HPDE6-E6E7 (cell line): ENCODE measurements at regions not wholly inside any gene's neighbourhood (a gene's known extent, or its start where the extent isn't known, plus 50 kb on each side); places are given as distances from the start of the nearest gene placed in this dataset.

Source experiments
- DNase-seq: peaks from one replicate; pipeline ENCODE4 v3.0.0; 2011; ENCODE audit warnings: missing footprints; ENCODE audit errors: extremely low spot score

GRCh38 chr3:176562331-176562730, 635.0 kb downstream of the TBL1XR1 start:
- no peak for DNase-seq

GRCh38 chr3:176561826-176562225, 635.5 kb downstream of the TBL1XR1 start:
- DNase-seq: no peak

GRCh38 chr3:176554791-176555654, 642.3 kb downstream of the TBL1XR1 start:
- no peak for DNase-seq

- no peak for DNase-seq
Observed at GRCh38 chr3:176554264-176554663, 643.0 kb downstream of the TBL1XR1 start.

- no peak for DNase-seq
Observed at GRCh38 chr3:176526942-176527341, 670.3 kb downstream of the TBL1XR1 start.

GRCh38 chr3:176526225-176526624, 671.1 kb downstream of the TBL1XR1 start:
- no peak for DNase-seq

GRCh38 chr3:176523114-176523513, 674.2 kb downstream of the TBL1XR1 start:
- no peak for DNase-seq

- no peak for DNase-seq
Observed at GRCh38 chr3:176522436-176522835, 674.8 kb downstream of the TBL1XR1 start.

GRCh38 chr3:176521531-176522175, 675.6 kb downstream of the TBL1XR1 start:
- DNase-seq: no peak

GRCh38 chr3:176514297-176514696, 683.0 kb downstream of the TBL1XR1 start:
- no peak for DNase-seq

GRCh38 chr3:176513604-176514003, 683.7 kb downstream of the TBL1XR1 start:
- no peak for DNase-seq

GRCh38 chr3:176512037-176512436, 685.2 kb downstream of the TBL1XR1 start:
- DNase-seq: no peak

GRCh38 chr3:176510097-176510496, 687.2 kb downstream of the TBL1XR1 start:
- DNase-seq: no peak

- no peak for DNase-seq
Observed at GRCh38 chr3:176505878-176506621, 691.2 kb downstream of the TBL1XR1 start.

- DNase-seq: no peak
Observed at GRCh38 chr3:176491084-176491483, 706.2 kb downstream of the TBL1XR1 start.

- DNase-seq: no peak
Observed at GRCh38 chr3:176490357-176490756, 706.9 kb downstream of the TBL1XR1 start.

- no peak for DNase-seq
Observed at GRCh38 chr3:176479248-176479647, 718.0 kb downstream of the TBL1XR1 start.

GRCh38 chr3:176469694-176470205, 727.5 kb downstream of the TBL1XR1 start:
- DNase-seq: no peak

GRCh38 chr3:176463610-176464009, 733.7 kb downstream of the TBL1XR1 start:
- no peak for DNase-seq

GRCh38 chr3:176447369-176447768, 749.9 kb downstream of the TBL1XR1 start:
- no peak for DNase-seq

GRCh38 chr3:176442326-176442725, 755.0 kb downstream of the TBL1XR1 start:
- DNase-seq: no peak

- DNase-seq: no peak
Observed at GRCh38 chr3:176439729-176440128, 757.6 kb downstream of the TBL1XR1 start.
